HEK293 (cell line): ENCODE measurements at regions not wholly inside any gene's neighbourhood (a gene's known extent, or its start where the extent isn't known, plus 50 kb on each side); places are given as distances from the start of the nearest gene placed in this dataset.

ENCODE experiments used
- CTCF ChIA-PET: fragments of 350-600 bp; formaldehyde crosslinking; extraction: SDS; loops from one replicate; lab custom pipeline; 2021; ENCODE audit warnings: antibody characterized with exemption; lab: Yijun Ruan, JAX
- POLR2A ChIA-PET: fragments of 300-600 bp; formaldehyde crosslinking; extraction: SDS; loops from one replicate; lab custom pipeline; 2020; ENCODE audit warnings: antibody characterized with exemption, inconsistent platforms; lab: Yijun Ruan, JAX
- H3K27ac ChIP-seq: fragments of 200-500 bp; sonication (Bioruptor generic); 2 replicates; pipeline ENCODE4 v1.5.1; 2014; ENCODE audit warnings: low read depth, low read length, control low read depth, inconsistent platforms; ENCODE audit errors: extremely low read depth
- H3K36me3 ChIP-seq, 2 experiments: fragments of 200-500 bp in 1 of 2; sonication (Bioruptor generic) in 1 of 2; 1 replicate in 1 of 2; 2 replicates in 1 of 2; pipeline ENCODE4 v1.5.1; 2014 to 2017; ENCODE audit warnings: inconsistent platforms in 2 of 2, low read length in 2 of 2; ENCODE audit not compliant: control insufficient read depth in 2 of 2, insufficient read depth in 1 of 2
- H3K4me1 ChIP-seq: fragments of 200-500 bp; sonication (Bioruptor generic); 2 replicates; pipeline ENCODE4 v1.5.1; 2014; ENCODE audit warnings: mild to moderate bottlenecking, low read length, inconsistent platforms; ENCODE audit not compliant: control insufficient read depth, insufficient read depth
- H3K4me3 ChIP-seq: 2 replicates; pipeline ENCODE4 v1.5.1; 2011; ENCODE audit warnings: low read depth, mild to moderate bottlenecking, control low read depth, low read length, moderate library complexity
- H3K9me3 ChIP-seq: fragments of 200-500 bp; sonication (Bioruptor generic); 2 replicates; pipeline ENCODE4 v1.5.1; 2014; ENCODE audit warnings: low read depth, low read length, inconsistent platforms; ENCODE audit not compliant: control insufficient read depth, insufficient read depth
- GFI1B ChIP-seq: fragments of 450-650 bp; formaldehyde crosslinking; IDR thresholded peaks from 2 replicates; pipeline ENCODE4 v1.5.1; 2016; ENCODE audit warnings: missing biosample characterization, missing genetic modification characterization
- GLIS2 ChIP-seq: fragments of 450-650 bp; formaldehyde crosslinking; IDR thresholded peaks from 2 replicates; pipeline ENCODE4 v1.5.1; 2016; ENCODE audit warnings: missing biosample characterization, missing genetic modification characterization
- KLF1 ChIP-seq: fragments of 450-650 bp; formaldehyde crosslinking; IDR thresholded peaks from 2 replicates; pipeline ENCODE4 v1.5.1; 2016; ENCODE audit warnings: missing biosample characterization, missing genetic modification characterization
- KLF10 ChIP-seq: fragments of 450-650 bp; IDR thresholded peaks from 2 replicates; pipeline ENCODE4 v1.5.1; 2018; ENCODE audit warnings: missing biosample characterization, mild to moderate bottlenecking, missing genetic modification characterization
- KLF9 ChIP-seq: fragments of 450-650 bp; formaldehyde crosslinking; IDR thresholded peaks from 2 replicates; pipeline ENCODE4 v1.5.1; 2016; ENCODE audit warnings: missing biosample characterization, missing genetic modification characterization, low read depth
- PRDM1 ChIP-seq: fragments of 450-650 bp; formaldehyde crosslinking; IDR thresholded peaks from 2 replicates; pipeline ENCODE4; 2016; ENCODE audit warnings: missing biosample characterization, missing genetic modification characterization
- SCRT1 ChIP-seq: fragments of 450-650 bp; formaldehyde crosslinking; IDR thresholded peaks from 2 replicates; pipeline ENCODE4 v1.5.1; 2016; ENCODE audit warnings: missing biosample characterization, missing genetic modification characterization, borderline replicate concordance
- ZBTB17 ChIP-seq: fragments of 450-650 bp; formaldehyde crosslinking; IDR thresholded peaks from 2 replicates; pipeline ENCODE4 v1.5.1; 2016; ENCODE audit warnings: missing biosample characterization, missing genetic modification characterization
- ZIC2 ChIP-seq: fragments of 450-650 bp; formaldehyde crosslinking; IDR thresholded peaks from 2 replicates; pipeline ENCODE4 v1.5.1; 2016; ENCODE audit warnings: missing biosample characterization, missing genetic modification characterization
- ZNF2 ChIP-seq: fragments of 450-650 bp; formaldehyde crosslinking; IDR thresholded peaks from 2 replicates; pipeline ENCODE4 v1.5.1; 2016; ENCODE audit warnings: missing biosample characterization, missing genetic modification characterization
- ZNF610 ChIP-seq: fragments of 450-650 bp; formaldehyde crosslinking; IDR thresholded peaks from 2 replicates; pipeline ENCODE4 v1.5.1; 2016; ENCODE audit warnings: missing biosample characterization, missing genetic modification characterization, borderline replicate concordance
- ZNF654 ChIP-seq: fragments of 450-650 bp; formaldehyde crosslinking; IDR thresholded peaks from 2 replicates; pipeline ENCODE4 v1.5.1; 2016; ENCODE audit warnings: low read depth, missing biosample characterization, missing genetic modification characterization
- ZNF660 ChIP-seq: fragments of 450-650 bp; IDR thresholded peaks from 2 replicates; pipeline ENCODE4 v1.5.1; 2018; ENCODE audit warnings: missing biosample characterization, mild to moderate bottlenecking, missing genetic modification characterization
- ZNF791 ChIP-seq: fragments of 450-650 bp; formaldehyde crosslinking; IDR thresholded peaks from 2 replicates; pipeline ENCODE4 v1.5.1; 2016; ENCODE audit warnings: missing biosample characterization, missing genetic modification characterization
- ZNF843 ChIP-seq: fragments of 450-650 bp; formaldehyde crosslinking; IDR thresholded peaks from 2 replicates; pipeline ENCODE4 v1.5.1; 2016; ENCODE audit warnings: missing biosample characterization, missing genetic modification characterization
- TF ChIP-seq, protein P1 (sequence below): fragments of 450-650 bp; formaldehyde crosslinking; IDR thresholded peaks from 2 replicates; pipeline ENCODE4 v1.5.0; 2017; ENCODE audit warnings: missing biosample characterization, missing genetic modification characterization, borderline replicate concordance
- TF ChIP-seq, protein P2 (sequence below): fragments of 450-650 bp; formaldehyde crosslinking; conservative IDR thresholded peaks from 2 replicates; pipeline ENCODE4 v1.5.1; 2016; ENCODE audit warnings: low read depth, missing biosample characterization, missing genetic modification characterization
- TF ChIP-seq, protein P3 (sequence below): fragments of 450-650 bp; formaldehyde crosslinking; IDR thresholded peaks from 2 replicates; pipeline ENCODE4 v1.5.1; 2017; ENCODE audit warnings: missing biosample characterization, missing genetic modification characterization
- TF ChIP-seq, protein P4 (sequence below): fragments of 450-650 bp; formaldehyde crosslinking; IDR thresholded peaks from 2 replicates; pipeline ENCODE4 v1.5.1; 2017; ENCODE audit warnings: missing biosample characterization, missing genetic modification characterization
- TF ChIP-seq, protein P5 (sequence below): fragments of 450-650 bp; formaldehyde crosslinking; conservative IDR thresholded peaks from 2 replicates; pipeline ENCODE4 v1.5.1; 2016; ENCODE audit warnings: low read depth, missing biosample characterization, missing genetic modification characterization
- TF ChIP-seq, protein P6 (sequence below): fragments of 450-650 bp; IDR thresholded peaks from 2 replicates; pipeline ENCODE4 v1.5.1; 2018; ENCODE audit warnings: missing biosample characterization, missing genetic modification characterization

DNA sequence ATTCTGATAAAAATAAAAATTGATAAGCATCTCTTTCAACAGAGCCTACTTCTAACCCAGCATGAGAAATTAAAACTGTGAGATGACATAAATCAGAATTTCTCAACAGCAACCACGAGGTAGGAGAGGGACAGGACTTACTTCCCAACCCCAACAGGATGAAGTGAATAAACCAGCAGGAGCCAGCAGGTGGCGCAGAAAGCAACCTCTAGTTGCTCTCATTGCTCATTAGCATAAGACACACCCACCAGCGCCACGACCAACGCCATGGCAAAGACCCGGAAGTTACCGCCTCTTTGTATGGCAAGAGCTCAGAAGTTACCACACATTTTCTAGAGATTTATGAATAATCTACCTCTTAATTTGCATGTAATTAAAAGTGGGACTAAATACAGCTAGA is 189.4 kb upstream of the CDH8 start:
- CTCF ChIA-PET: interaction anchor here (0.6 to 2.8 kb wide), 10 partner anchors 13 to 1827 kb away, joined by 3 to 20 read pairs (median 4); no protein-coding TSS in a partner anchor
- H3K27ac ChIP-seq: no peak overlapping the region
- H3K4me1 ChIP-seq: no peaks in the 10 kb centered on the region
- POLR2A ChIA-PET: no interaction called here
- TF ChIP-seq KLF9 (tag by site-specific recombination): peak; percentile 57
- TF ChIP-seq, protein P1, sequence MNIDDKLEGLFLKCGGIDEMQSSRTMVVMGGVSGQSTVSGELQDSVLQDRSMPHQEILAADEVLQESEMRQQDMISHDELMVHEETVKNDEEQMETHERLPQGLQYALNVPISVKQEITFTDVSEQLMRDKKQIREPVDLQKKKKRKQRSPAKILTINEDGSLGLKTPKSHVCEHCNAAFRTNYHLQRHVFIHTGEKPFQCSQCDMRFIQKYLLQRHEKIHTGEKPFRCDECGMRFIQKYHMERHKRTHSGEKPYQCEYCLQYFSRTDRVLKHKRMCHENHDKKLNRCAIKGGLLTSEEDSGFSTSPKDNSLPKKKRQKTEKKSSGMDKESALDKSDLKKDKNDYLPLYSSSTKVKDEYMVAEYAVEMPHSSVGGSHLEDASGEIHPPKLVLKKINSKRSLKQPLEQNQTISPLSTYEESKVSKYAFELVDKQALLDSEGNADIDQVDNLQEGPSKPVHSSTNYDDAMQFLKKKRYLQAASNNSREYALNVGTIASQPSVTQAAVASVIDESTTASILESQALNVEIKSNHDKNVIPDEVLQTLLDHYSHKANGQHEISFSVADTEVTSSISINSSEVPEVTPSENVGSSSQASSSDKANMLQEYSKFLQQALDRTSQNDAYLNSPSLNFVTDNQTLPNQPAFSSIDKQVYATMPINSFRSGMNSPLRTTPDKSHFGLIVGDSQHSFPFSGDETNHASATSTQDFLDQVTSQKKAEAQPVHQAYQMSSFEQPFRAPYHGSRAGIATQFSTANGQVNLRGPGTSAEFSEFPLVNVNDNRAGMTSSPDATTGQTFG (tag by site-specific recombination): no peak
- TF ChIP-seq, protein P2, sequence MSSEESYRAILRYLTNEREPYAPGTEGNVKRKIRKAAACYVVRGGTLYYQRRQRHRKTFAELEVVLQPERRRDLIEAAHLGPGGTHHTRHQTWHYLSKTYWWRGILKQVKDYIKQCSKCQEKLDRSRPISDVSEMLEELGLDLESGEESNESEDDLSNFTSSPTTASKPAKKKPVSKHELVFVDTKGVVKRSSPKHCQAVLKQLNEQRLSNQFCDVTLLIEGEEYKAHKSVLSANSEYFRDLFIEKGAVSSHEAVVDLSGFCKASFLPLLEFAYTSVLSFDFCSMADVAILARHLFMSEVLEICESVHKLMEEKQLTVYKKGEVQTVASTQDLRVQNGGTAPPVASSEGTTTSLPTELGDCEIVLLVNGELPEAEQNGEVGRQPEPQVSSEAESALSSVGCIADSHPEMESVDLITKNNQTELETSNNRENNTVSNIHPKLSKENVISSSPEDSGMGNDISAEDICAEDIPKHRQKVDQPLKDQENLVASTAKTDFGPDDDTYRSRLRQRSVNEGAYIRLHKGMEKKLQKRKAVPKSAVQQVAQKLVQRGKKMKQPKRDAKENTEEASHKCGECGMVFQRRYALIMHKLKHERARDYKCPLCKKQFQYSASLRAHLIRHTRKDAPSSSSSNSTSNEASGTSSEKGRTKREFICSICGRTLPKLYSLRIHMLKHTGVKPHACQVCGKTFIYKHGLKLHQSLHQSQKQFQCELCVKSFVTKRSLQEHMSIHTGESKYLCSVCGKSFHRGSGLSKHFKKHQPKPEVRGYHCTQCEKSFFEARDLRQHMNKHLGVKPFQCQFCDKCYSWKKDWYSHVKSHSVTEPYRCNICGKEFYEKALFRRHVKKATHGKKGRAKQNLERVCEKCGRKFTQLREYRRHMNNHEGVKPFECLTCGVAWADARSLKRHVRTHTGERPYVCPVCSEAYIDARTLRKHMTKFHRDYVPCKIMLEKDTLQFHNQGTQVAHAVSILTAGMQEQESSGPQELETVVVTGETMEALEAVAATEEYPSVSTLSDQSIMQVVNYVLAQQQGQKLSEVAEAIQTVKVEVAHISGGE (tag by site-specific recombination): no peak
- TF ChIP-seq GFI1B (tag by site-specific recombination): no peak
- TF ChIP-seq ZIC2 (tag by site-specific recombination): no peak
- TF ChIP-seq, protein P3, sequence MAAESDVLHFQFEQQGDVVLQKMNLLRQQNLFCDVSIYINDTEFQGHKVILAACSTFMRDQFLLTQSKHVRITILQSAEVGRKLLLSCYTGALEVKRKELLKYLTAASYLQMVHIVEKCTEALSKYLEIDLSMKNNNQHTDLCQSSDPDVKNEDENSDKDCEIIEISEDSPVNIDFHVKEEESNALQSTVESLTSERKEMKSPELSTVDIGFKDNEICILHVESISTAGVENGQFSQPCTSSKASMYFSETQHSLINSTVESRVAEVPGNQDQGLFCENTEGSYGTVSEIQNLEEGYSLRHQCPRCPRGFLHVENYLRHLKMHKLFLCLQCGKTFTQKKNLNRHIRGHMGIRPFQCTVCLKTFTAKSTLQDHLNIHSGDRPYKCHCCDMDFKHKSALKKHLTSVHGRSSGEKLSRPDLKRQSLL (tag by site-specific recombination): no peak
- TF ChIP-seq GLIS2 (tag by site-specific recombination): no peak
- TF ChIP-seq, protein P4, sequence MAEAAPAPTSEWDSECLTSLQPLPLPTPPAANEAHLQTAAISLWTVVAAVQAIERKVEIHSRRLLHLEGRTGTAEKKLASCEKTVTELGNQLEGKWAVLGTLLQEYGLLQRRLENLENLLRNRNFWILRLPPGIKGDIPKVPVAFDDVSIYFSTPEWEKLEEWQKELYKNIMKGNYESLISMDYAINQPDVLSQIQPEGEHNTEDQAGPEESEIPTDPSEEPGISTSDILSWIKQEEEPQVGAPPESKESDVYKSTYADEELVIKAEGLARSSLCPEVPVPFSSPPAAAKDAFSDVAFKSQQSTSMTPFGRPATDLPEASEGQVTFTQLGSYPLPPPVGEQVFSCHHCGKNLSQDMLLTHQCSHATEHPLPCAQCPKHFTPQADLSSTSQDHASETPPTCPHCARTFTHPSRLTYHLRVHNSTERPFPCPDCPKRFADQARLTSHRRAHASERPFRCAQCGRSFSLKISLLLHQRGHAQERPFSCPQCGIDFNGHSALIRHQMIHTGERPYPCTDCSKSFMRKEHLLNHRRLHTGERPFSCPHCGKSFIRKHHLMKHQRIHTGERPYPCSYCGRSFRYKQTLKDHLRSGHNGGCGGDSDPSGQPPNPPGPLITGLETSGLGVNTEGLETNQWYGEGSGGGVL (tag by site-specific recombination): no peak
- TF ChIP-seq, protein P5, sequence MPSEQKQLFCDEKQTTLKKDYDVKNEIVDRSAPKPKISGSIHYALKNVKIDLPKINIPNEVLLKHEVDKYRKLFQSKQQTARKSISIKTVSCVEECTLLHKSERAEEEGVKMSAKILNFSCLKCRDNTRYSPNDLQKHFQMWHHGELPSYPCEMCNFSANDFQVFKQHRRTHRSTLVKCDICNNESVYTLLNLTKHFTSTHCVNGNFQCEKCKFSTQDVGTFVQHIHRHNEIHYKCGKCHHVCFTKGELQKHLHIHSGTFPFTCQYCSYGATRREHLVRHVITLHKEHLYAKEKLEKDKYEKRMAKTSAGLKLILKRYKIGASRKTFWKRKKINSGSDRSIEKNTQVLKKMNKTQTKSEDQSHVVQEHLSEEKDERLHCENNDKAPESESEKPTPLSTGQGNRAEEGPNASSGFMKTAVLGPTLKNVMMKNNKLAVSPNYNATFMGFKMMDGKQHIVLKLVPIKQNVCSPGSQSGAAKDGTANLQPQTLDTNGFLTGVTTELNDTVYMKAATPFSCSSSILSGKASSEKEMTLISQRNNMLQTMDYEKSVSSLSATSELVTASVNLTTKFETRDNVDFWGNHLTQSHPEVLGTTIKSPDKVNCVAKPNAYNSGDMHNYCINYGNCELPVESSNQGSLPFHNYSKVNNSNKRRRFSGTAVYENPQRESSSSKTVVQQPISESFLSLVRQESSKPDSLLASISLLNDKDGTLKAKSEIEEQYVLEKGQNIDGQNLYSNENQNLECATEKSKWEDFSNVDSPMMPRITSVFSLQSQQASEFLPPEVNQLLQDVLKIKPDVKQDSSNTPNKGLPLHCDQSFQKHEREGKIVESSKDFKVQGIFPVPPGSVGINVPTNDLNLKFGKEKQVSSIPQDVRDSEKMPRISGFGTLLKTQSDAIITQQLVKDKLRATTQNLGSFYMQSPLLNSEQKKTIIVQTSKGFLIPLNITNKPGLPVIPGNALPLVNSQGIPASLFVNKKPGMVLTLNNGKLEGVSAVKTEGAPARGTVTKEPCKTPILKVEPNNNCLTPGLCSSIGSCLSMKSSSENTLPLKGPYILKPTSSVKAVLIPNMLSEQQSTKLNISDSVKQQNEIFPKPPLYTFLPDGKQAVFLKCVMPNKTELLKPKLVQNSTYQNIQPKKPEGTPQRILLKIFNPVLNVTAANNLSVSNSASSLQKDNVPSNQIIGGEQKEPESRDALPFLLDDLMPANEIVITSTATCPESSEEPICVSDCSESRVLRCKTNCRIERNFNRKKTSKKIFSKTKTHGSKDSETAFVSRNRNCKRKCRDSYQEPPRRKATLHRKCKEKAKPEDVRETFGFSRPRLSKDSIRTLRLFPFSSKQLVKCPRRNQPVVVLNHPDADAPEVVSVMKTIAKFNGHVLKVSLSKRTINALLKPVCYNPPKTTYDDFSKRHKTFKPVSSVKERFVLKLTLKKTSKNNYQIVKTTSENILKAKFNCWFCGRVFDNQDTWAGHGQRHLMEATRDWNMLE (tag by site-specific recombination): 0 out of 2 replicates have a peak, but pooled peaks have one; percentile 27
- TF ChIP-seq, protein P6, sequence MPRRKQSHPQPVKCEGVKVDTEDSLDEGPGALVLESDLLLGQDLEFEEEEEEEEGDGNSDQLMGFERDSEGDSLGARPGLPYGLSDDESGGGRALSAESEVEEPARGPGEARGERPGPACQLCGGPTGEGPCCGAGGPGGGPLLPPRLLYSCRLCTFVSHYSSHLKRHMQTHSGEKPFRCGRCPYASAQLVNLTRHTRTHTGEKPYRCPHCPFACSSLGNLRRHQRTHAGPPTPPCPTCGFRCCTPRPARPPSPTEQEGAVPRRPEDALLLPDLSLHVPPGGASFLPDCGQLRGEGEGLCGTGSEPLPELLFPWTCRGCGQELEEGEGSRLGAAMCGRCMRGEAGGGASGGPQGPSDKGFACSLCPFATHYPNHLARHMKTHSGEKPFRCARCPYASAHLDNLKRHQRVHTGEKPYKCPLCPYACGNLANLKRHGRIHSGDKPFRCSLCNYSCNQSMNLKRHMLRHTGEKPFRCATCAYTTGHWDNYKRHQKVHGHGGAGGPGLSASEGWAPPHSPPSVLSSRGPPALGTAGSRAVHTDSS (tag by site-specific recombination): no peak
- TF ChIP-seq ZNF2 (tag by site-specific recombination): no peak
- no peak for TF ChIP-seq ZBTB17 (tag by site-specific recombination)
- TF ChIP-seq ZNF660: 0 out of 2 replicates have a peak, but pooled peaks have one; percentile 41
- no peak for TF ChIP-seq ZNF610
- TF ChIP-seq KLF10 (tag by site-specific recombination): 0 out of 2 replicates have a peak, but pooled peaks have one; percentile 33
- no peak for TF ChIP-seq ZNF843
- no peak for TF ChIP-seq SCRT1
- no peak for TF ChIP-seq KLF1 (tag by site-specific recombination)
- no peak for TF ChIP-seq ZNF791
- TF ChIP-seq ZNF654: peak; percentile 32
- no peak for TF ChIP-seq PRDM1 (tag by site-specific recombination)
- TF ChIP-seq, all 188 proteins: peak for 5
- H3K4me3 ChIP-seq: no peak overlapping the region
- no peaks in the 10 kb centered on the region for H3K36me3 ChIP-seq
- H3K9me3 ChIP-seq: no peaks in the 10 kb centered on the region
